Hematopoietic multipotent progenitor cell (in vitro differentiated cells): ENCODE measurements at regions not wholly inside any gene's neighbourhood (a gene's known extent, or its start where the extent isn't known, plus 50 kb on each side); places are given as distances from the start of the nearest gene placed in this dataset.
A peak's percentile ranks its signal among the peaks of the same experiment; 100 is the strongest.

ENCODE experiments used
- DNase-seq, 3 donors: peaks; one replicate each; pipeline ENCODE4 v3.0.0-alpha.2; 2011 to 2015; ENCODE audit warnings: low read depth in 2 of 3, low spot score in 2 of 3

GRCh38 chr21:22981819-22982218, 1983.6 kb downstream of the NCAM2 start:
- DNase-seq: no peak

- no peak for DNase-seq
Measured at GRCh38 chr21:22993144-22993543, 1994.9 kb downstream of the NCAM2 start.

- no peak for DNase-seq
Measured at GRCh38 chr21:22993822-22994574, 1995.8 kb downstream of the NCAM2 start.

GRCh38 chr21:23003951-23004350, 2005.7 kb downstream of the NCAM2 start:
- no peak for DNase-seq

- no peak for DNase-seq
Measured at GRCh38 chr21:23008601-23009202, 2010.5 kb downstream of the NCAM2 start.

DNA sequence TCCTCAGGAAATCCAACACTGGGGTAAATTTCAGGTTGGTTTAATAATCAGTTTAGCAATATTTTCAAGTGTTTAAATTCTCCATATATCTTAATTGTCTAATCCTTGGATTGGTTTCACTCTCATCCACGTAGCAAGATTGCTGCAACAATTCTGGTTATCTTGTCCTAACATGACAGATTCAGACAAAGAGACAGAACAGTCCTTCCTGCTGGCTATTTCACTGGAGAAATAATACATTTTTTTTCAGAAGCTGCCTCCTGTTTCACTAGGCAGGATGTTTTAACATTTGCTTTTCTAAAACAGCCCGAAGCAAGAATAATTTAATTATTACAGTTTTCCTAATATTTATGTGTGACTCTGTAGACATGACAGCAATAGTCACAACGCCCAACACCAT, 2011.2 kb downstream of the NCAM2 start:
- DNase-seq: no peak

DNA sequence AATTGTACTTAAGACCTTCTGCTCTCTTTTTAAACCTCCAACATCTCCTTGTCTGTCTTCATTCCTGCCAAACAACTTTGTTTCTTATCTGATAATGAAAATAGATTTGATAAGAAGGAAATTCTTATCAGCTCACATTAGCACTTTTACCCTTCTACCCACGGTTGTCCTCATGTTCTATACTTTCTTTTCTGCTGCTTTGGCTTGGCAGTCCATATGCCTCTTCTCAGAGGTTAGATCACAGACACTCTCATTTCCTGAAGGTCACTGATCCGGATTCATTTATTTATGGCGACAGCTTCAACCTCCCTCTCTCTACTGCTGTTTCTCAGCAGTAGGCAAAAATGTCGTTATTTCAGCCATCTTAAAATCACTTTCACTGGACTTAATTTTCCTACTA, 2015.8 kb downstream of the NCAM2 start:
- no peak for DNase-seq

- DNase-seq: peak in 1 of 3 donors; percentile 15
Measured at GRCh38 chr21:23016617-23017016, 2018.4 kb downstream of the NCAM2 start.

DNA sequence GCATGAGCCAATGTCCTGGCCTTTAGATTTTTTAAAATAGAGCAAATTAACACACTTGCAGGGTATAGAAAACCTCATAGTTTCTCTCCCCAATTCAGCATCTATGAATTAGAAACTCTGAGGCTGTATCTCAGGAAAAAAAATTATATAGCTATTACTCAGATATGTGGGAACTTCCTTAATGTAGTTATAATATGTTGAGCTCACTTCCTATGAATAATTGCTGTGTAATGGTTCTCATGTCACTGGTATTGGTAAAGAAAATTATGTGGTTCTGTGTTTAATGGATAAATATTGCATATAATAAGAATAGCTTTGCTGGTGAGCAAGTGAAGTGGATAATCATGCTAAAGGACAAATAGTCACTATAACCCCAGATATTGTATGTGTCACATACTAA, 2019.8 kb downstream of the NCAM2 start:
- no peak for DNase-seq

DNA sequence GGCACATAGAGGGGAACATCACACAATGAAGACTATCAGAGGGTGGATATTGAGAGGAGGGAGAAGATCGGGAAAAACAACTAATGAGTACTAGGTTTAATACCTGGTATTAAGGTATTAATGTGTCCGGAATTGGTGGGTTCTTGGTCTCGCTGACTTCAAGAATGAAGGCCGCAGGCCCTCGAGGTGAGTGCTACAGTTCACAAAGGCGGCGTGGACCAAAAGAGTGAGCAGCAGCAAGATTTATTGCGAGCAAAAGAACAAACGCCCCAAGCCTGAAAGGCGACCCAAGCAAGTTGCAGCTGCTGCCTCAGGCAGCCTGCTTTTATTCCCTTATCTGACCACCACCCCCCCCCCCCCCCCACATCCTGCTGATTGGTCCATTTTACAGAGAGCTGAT, 2022.8 kb downstream of the NCAM2 start:
- DNase-seq: no peak

- no peak for DNase-seq
Measured at GRCh38 chr21:23021481-23021880, 2023.3 kb downstream of the NCAM2 start.

GRCh38 chr21:23026878-23027277, 2028.7 kb downstream of the NCAM2 start:
- DNase-seq: no peak

DNA sequence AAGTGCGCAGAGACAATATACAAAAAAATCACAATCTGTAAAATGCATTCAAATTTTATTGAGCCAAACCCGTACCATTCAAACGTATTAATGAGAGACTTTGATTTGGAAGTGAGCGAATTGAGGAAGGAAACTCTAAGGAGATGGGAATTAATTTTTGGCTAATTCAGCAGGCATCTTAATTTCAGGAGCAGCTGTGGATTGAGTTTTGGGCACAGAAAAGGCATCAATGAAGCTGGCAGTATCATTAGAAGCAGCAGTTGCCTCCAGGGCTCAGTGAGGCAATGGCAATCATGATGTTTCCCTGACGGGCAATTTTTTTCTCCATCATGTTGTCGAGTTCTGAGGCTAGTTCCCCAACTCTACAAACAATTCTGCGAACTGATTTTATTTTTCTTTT, 2041.6 kb downstream of the NCAM2 start:
- DNase-seq: no peak

GRCh38 chr21:23045955-23046354, 2047.7 kb downstream of the NCAM2 start:
- no peak for DNase-seq

GRCh38 chr21:23067672-23068071, 2069.5 kb downstream of the NCAM2 start:
- no peak for DNase-seq

GRCh38 chr21:23083242-23083641, 2085.0 kb downstream of the NCAM2 start:
- no peak for DNase-seq

DNA sequence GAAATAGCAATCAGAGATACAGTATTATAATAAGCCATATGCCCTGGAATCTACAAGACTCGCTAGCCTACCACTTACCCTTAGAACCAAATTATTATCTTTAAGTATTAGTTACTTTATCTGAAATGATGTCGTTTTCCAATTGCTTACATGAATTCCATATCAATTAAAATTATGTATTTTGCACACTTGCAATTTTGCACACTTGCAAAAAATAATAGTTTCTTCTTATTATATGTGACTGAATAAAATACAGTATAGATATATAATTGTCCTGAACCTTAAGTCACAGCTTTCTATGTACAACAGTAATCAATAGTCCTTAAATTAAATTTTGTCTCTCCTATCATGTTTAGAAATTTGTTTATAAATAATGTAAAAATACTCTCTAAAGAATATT, 2095.1 kb downstream of the NCAM2 start:
- DNase-seq: no peak

DNA sequence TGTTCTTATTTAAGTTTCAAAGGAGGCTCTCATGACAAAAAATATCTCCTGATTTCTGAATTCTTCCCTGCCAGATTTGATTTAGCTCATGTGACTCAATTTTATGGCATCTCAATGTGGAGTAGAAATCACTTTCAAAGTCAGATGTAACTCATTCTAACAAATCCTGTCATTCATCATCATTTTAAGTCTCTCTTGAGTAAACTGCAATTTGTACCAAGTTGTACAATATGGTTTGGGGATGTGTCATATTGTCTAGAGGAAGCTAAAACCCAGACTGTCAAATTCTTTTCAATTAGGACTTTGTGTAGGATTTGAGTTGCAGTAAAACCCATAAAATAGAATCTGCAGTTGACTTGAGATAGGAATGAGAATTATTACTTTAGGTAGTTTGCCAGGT, 2101.0 kb downstream of the NCAM2 start:
- DNase-seq: no peak

DNA sequence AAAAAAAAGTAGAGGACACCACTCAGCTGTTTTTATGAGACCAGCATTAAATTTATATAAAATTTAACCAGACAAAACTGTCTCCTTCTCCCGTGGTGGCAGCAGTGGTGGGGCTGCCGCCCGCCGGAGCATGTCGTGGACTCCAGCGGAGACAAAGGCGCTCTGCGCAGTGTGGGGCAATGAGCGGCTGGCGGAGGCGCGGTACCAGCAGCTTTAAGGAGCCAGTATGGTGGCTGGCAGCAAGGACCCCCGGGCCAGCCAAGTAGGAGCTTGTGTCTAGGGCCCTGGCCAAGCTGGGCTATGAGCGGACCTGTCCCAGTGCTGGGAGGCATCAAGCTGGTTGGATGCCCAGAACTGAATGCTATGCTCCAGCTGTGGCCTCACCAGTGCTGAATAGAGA, 2102.9 kb downstream of the NCAM2 start:
- no peak for DNase-seq

GRCh38 chr21:23108533-23108932, 2110.3 kb downstream of the NCAM2 start:
- DNase-seq: no peak

- DNase-seq: no peak
Measured at GRCh38 chr21:23111070-23111600, 2112.9 kb downstream of the NCAM2 start.

DNA sequence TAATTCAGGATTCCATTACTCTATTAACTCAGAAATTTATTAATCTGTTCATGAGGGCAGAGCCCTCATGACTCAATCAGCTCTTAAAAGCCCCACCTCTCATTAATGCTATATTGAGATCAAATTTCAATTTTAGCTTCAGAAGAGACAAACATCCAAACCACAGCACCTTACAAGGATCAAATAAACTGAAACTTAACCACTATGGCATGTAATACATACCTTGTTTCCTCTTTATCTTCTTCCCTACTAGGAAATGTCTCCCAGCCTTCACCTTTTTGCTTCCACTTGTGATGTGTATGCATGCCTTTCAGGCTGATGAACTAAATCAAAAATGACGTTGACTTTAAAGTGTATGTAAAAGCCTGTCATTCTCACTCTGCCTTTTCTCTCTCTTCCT, 2121.3 kb downstream of the NCAM2 start:
- no peak for DNase-seq
